Neural progenitor cell (in vitro differentiated cells): ENCODE measurements at regions not wholly inside any gene's neighbourhood (a gene's known extent, or its start where the extent isn't known, plus 50 kb on each side); places are given as distances from the start of the nearest gene placed in this dataset.

Source experiments
- EZH2 ChIP-seq: fragments of 200-600 bp; sonication (generic); IDR thresholded peaks from 2 replicates; pipeline ENCODE4 v1.6.1; 2017; ENCODE audit warnings: antibody characterized with exemption, mild to moderate bottlenecking, moderate library complexity
- TF ChIP-seq, protein P1 (sequence below): fragments of 200-600 bp; sonication (generic); IDR thresholded peaks from 2 replicates; pipeline ENCODE4 v1.5.1; 2017; ENCODE audit warnings: antibody characterized with exemption, mild to moderate bottlenecking

DNA sequence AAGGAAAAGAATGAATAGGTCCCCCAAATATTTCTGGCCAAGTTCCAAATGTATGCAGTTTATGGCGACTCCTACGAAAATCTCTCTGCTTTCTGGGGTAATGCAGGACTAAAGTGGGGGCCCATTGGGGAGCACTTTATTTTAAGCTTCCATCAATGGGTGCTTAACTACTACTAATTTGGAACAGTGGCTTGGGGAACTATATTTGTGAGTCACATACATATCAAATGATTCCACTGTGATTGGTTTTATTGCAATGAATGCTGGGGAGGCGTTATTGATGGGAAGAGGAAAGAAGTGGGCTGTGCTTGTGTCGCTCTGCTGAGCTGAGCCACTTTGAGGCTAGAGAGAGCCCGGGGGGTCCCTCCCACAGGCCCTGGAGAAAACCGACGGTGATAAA, 560.4 kb upstream of the SALL3 start:
- TF ChIP-seq, protein P1, sequence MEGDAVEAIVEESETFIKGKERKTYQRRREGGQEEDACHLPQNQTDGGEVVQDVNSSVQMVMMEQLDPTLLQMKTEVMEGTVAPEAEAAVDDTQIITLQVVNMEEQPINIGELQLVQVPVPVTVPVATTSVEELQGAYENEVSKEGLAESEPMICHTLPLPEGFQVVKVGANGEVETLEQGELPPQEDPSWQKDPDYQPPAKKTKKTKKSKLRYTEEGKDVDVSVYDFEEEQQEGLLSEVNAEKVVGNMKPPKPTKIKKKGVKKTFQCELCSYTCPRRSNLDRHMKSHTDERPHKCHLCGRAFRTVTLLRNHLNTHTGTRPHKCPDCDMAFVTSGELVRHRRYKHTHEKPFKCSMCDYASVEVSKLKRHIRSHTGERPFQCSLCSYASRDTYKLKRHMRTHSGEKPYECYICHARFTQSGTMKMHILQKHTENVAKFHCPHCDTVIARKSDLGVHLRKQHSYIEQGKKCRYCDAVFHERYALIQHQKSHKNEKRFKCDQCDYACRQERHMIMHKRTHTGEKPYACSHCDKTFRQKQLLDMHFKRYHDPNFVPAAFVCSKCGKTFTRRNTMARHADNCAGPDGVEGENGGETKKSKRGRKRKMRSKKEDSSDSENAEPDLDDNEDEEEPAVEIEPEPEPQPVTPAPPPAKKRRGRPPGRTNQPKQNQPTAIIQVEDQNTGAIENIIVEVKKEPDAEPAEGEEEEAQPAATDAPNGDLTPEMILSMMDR: no peak
- TF ChIP-seq EZH2: no peak
